NB4 (cell line): ENCODE measurements at regions not wholly inside any gene's neighbourhood (a gene's known extent, or its start where the extent isn't known, plus 50 kb on each side); places are given as distances from the start of the nearest gene placed in this dataset.

Source experiments
- DNase-seq: peaks from one replicate; pipeline ENCODE4 v3.0.0; 2010; ENCODE audit warnings: low read depth
- H3K4me3 ChIP-seq: one replicate; pipeline ENCODE4 v1.5.1; 2011; ENCODE audit warnings: mild to moderate bottlenecking, low read depth, low read length, moderate library complexity
- CTCF ChIP-seq: IDR thresholded peaks from one replicate; pipeline ENCODE4 v1.5.1; 2012; ENCODE audit warnings: low read depth, low read length
- MAX ChIP-seq: IDR thresholded peaks from 2 replicates; pipeline ENCODE4 v1.6.1; 2011; ENCODE audit warnings: low read depth, low read length
- MYC ChIP-seq: IDR thresholded peaks from 2 replicates; pipeline ENCODE4 v1.6.1; 2011; ENCODE audit warnings: low read depth, low read length
- POLR2A ChIP-seq: IDR thresholded peaks from 2 replicates; pipeline ENCODE4 v1.6.1; 2011; ENCODE audit warnings: mild to moderate bottlenecking; ENCODE audit not compliant: insufficient read length; ENCODE audit errors: extremely low read depth

DNA sequence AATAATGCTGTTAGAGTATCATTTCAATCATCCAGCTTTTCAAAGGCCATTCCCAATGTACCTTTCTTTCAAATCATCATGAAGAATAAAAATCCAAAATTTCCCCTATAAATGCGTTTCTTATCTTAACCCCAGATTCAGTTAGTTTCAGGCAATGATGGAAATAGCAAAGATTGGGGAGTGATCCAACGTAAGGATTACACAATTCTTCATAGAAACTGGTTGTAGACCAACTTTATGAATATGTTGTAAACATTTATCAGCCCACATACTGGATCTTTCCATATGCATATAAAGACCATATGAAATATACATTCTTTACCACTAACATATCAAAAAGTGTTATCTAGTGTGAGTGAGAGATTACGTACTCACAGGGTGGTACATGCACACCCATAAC lies 92.7 kb downstream of the ZC3H11B start:
- H3K4me3 ChIP-seq, result no peak overlapping the region
- TF ChIP-seq POLR2A (no peak), MAX (no peak), MYC (no peak), CTCF (no peak)
- DNase-seq, result no peak

DNA sequence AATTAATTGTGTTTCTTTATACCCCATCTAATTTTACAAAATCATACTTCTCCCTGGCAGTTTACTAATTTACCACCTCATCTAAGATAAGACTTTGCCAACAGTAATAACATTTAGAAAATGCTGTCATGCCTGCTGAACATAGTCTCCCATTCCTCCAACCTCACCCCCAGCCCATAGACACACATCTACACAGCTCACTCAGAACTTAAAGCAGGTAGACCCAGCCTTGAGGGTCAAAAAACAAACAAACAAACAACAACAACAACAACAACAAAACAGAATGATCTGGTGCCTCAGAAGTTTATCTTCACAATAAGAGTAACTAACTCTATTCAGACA lies 94.0 kb downstream of the ZC3H11B start:
- no peak for TF ChIP-seq POLR2A
- TF ChIP-seq CTCF, result no peak
- TF ChIP-seq MAX, result no peak
- no peak for TF ChIP-seq MYC
- no peak overlapping the region for H3K4me3 ChIP-seq
- DNase-seq, result no peak

DNA sequence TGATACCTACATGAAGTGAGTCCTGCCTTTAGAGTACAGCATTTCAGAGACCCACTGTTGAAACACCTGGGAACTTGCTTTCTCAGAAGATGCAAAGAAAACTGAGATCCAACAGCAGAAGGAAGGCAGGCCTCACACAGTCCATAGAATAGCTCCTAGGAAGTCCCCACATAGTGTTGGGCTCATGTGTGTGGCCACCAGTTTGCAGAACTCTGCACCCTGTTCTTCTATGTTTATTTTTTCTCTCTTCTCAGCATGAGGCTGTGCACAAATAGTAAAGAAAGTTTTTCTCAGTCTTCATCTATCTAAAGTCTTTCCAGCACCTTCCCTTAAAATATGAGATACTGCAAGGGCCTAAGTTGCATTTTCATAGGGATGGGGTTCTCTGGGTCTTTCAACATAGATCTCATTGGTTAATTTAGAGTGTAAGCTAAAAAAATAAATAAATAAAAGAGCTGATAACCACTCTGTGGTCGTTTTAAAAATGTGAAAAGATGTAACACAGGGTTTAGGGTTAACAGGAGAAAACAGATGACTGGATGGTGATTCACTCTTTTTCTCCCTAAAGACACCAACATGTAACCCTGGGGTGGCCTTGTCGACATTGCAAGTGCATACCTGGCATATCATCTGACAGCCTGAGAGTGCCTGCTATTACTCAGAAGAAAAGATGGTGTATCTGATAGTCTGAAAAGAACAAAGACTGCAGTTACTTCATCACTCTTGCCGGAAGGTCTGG lies 94.6 kb downstream of the ZC3H11B start:
- TF ChIP-seq MAX, result no peak
- TF ChIP-seq CTCF, result no peak
- TF ChIP-seq MYC, result no peak
- no peak for TF ChIP-seq POLR2A
- no peak for DNase-seq
- no peak overlapping the region for H3K4me3 ChIP-seq

GRCh38 chr1:219517031-219517430 lies 95.9 kb downstream of the ZC3H11B start:
- H3K4me3 ChIP-seq, result no peak overlapping the region
- no peak for DNase-seq
- TF ChIP-seq POLR2A (no peak), CTCF (no peak), MAX (no peak), MYC (no peak)

GRCh38 chr1:219514728-219515127 lies 98.2 kb downstream of the ZC3H11B start:
- no peak for DNase-seq
- H3K4me3 ChIP-seq, result no peak overlapping the region
- TF ChIP-seq MYC, result no peak

DNA sequence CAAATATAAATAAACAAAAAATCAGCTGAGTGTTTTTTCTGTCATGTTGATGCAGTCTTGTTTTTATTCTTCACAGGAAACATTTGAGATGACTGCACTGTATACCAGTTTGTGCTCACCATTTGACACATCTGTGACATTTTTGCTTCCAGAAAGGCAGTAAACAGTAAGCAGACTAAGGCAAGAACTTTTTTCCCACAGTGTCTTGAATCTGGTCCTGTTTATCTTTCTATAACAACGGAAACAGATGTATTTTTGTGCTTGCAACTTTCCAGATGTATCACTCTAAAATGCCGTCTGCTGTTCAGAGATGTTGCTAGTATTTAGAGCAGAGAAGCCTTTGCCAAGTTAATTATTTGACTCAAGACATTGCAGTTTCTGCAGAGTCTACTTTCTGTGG lies 105.5 kb downstream of the ZC3H11B start:
- no peak for DNase-seq
- no peak for TF ChIP-seq POLR2A
- no peak for TF ChIP-seq CTCF
- no peak for TF ChIP-seq MAX
- no peak for TF ChIP-seq MYC

More for the DNA sequence above, 105.5 kb downstream of the ZC3H11B start:
- H3K4me3 ChIP-seq, result no peak overlapping the region
